Suprapubic skin (tissue), 4 donors: ENCODE measurements at regions not wholly inside any gene's neighbourhood (a gene's known extent, or its start where the extent isn't known, plus 50 kb on each side); places are given as distances from the start of the nearest gene placed in this dataset.
"Not testable (repeated sequence)": the region's sequence is repeated elsewhere in the genome, so short reads cannot be mapped to it uniquely, and the experiment has no call there.

Experiments used
- DNase-seq, 2 donors: peaks; one replicate each; pipeline ENCODE4 v3.0.0-alpha.2; 2019; ENCODE audit warnings: low spot score in 2 of 2
- H3K27ac ChIP-seq: fragments of 200-600 bp; sonication (generic); one replicate; pipeline ENCODE4 v1.5.1; 2019
- H3K27me3 ChIP-seq: fragments of 200-600 bp; sonication (generic); one replicate; pipeline ENCODE4 v1.5.1; 2019
- H3K36me3 ChIP-seq: fragments of 200-600 bp; sonication (generic); one replicate; pipeline ENCODE4 v1.5.1; 2019
- H3K4me1 ChIP-seq: fragments of 200-600 bp; sonication (generic); one replicate; pipeline ENCODE4 v1.5.1; 2019
- H3K4me3 ChIP-seq: fragments of 200-600 bp; sonication (generic); one replicate; pipeline ENCODE4 v1.5.1; 2019; ENCODE audit warnings: mild to moderate bottlenecking
- H3K9me3 ChIP-seq: fragments of 200-600 bp; sonication (generic); one replicate; pipeline ENCODE4 v1.5.1; 2019
- EP300 ChIP-seq: sonication (generic); formaldehyde crosslinking; IDR thresholded peaks from one replicate; pipeline ENCODE4 v1.6.1; 2017; ENCODE audit warnings: antibody characterized with exemption
- POLR2A ChIP-seq, 2 donors: fragments of 450-650 bp; IDR thresholded peaks; one replicate each; pipeline ENCODE4 v1.6.1; 2017; ENCODE audit warnings: antibody characterized with exemption in 2 of 2, mild to moderate bottlenecking in 2 of 2, moderate library complexity in 2 of 2
- POLR2AphosphoS5 ChIP-seq, 3 donors: sonication (generic); formaldehyde crosslinking; IDR thresholded peaks; one replicate each; pipeline ENCODE4 v1.6.1; 2017; ENCODE audit warnings: antibody characterized with exemption in 3 of 3
- WGBS: methylation state at CpG from one replicate; pipeline ENCODE4 v1.1.5; 2018; 5-methylcytosine and 5-hydroxymethylcytosine counted together
- TF ChIP-seq, protein P1 (sequence below), 2 donors: fragments of 200-600 bp in 1 of 2; fragments of 450-650 bp in 1 of 2; sonication (generic) in 1 of 2; IDR thresholded peaks; one replicate each; pipeline ENCODE4 v1.5.1; 2016 to 2019; ENCODE audit warnings: antibody characterized with exemption in 2 of 2, mild to moderate bottlenecking in 1 of 2, moderate library complexity in 1 of 2

DNA sequence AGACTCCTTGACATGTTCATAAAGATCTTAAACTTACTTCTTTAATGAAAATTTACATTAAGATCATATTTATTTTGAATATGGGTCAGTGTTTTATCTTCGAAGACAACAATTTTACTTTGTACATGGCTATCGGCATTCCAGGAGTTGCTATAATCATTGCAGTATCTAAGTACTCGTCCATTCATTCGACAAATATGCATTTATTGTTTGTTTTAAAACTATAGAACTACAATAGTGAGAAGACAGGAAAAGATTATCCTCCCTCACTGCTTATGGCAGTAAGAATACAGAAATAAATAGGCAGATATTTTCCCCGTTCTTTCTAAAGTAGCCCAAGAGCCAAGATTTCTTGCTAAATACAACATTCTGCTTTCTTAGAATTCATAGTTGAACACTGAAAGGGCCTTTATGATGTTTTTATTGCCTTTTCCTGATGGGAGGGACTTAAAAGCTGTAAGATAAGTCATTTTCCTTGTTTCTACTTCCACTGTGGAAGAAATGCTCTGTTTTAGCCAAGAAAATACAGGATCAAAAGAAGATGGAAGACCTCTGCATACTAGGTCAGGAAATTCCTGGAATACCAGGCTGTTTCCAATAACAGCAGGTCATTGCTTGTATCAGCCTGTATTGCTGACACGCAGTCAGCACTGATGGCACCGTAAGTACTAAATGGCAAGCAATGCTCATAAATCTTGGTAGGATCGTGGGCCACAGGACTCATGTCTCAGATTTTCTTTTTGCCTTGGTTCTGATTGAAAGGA lies 521.0 kb upstream of the ATP2B1 start:
- no peak for TF ChIP-seq EP300
- TF ChIP-seq POLR2A (IDR thresholded peaks at IDR 0.05), result no peak
- Histone ChIP-seq H3K4me3 (no peak overlapping the region), H3K9me3 (no peaks in the 10 kb centered on the region), H3K27ac (no peak overlapping the region), H3K27me3 (no peaks in the 10 kb centered on the region), H3K36me3 (no peaks in the 10 kb centered on the region), H3K4me1 (no peaks in the 10 kb centered on the region)
- 57% methylated on average over 8 of the region's 8 CpGs for WGBS
- DNase-seq, result no peak

DNA sequence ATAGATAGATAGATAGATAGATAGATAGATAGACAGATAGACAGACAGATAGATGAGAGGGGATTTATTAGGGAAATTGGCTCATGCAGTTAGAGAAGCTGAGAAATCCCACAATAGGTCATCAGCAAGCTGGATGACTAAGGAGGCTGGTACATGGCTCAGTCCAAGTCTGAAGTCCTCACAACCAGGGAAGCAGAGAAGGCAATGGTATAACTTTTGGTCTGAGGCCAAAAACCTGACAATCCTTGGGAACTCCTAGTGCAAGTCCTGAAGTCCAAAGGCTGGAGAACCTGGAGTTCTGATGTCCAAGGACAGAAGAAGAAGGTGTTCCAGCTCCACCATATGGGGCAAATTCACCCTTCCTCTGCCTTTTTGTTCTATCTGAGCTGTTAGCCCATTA lies 517.6 kb upstream of the ATP2B1 start:
- no peak for DNase-seq
- no peaks in the 10 kb centered on the region for H3K9me3 ChIP-seq
- no peak for TF ChIP-seq EP300
- TF ChIP-seq, protein P1, sequence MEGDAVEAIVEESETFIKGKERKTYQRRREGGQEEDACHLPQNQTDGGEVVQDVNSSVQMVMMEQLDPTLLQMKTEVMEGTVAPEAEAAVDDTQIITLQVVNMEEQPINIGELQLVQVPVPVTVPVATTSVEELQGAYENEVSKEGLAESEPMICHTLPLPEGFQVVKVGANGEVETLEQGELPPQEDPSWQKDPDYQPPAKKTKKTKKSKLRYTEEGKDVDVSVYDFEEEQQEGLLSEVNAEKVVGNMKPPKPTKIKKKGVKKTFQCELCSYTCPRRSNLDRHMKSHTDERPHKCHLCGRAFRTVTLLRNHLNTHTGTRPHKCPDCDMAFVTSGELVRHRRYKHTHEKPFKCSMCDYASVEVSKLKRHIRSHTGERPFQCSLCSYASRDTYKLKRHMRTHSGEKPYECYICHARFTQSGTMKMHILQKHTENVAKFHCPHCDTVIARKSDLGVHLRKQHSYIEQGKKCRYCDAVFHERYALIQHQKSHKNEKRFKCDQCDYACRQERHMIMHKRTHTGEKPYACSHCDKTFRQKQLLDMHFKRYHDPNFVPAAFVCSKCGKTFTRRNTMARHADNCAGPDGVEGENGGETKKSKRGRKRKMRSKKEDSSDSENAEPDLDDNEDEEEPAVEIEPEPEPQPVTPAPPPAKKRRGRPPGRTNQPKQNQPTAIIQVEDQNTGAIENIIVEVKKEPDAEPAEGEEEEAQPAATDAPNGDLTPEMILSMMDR (IDR thresholded peaks at IDR 0.05), result no peak
- no peaks in the 10 kb centered on the region for H3K36me3 ChIP-seq
- no peak overlapping the region for H3K27ac ChIP-seq
- H3K4me1 ChIP-seq, result no peaks in the 10 kb centered on the region
- H3K27me3 ChIP-seq, result no peaks in the 10 kb centered on the region
- no peak overlapping the region for H3K4me3 ChIP-seq

DNA sequence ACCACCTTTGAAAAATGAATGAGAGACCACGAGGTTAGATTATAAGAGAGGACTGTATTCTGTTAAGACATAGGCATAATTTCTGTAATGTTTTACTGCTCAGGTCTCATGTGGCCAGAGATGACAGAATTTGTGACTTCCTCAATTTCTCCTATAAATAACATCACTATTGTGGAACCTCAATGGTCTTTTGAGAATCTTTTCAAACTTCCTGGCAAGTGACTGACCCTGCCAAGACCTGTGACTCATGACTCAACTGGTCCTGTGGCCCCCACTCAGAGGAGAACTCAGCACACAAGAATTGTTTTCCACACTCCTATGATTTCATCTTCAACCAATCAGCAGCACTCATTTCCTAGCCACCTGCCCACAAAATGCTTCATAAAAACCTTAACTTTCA lies 508.2 kb upstream of the ATP2B1 start:
- no peak for DNase-seq
- H3K4me1 ChIP-seq, result no peaks in the 10 kb centered on the region
- H3K27me3 ChIP-seq, result no peaks in the 10 kb centered on the region
- no peak overlapping the region for H3K27ac ChIP-seq
- no peak for TF ChIP-seq POLR2A (IDR thresholded peaks at IDR 0.05)
- no peak overlapping the region for H3K4me3 ChIP-seq
- H3K9me3 ChIP-seq, result no peaks in the 10 kb centered on the region
- no peaks in the 10 kb centered on the region for H3K36me3 ChIP-seq
- 41% methylated on average over 1 of the region's 1 CpG for WGBS

DNA sequence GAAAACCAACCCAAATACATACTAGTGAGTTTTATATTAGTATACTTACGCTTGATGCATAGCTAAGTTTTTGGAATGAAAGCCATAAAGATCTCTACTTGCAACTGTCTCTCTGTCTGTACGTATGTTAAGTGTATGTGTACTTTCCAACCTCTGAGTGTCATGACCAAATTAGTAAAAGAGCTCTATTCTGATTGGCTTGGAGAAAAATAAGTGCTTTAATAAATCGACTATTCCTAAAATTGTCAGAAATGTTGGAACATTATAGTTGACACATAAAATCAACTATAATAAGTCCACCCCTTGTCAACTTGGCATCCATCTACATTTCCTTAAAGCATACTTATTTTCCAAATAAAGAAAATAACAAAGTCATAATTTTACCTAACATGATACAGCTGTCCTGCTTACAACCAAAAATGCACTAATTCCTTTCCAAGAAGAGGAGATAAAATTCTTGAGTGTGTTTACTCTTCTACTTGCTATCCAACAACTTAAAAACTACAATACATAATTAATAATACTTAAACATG lies 507.4 kb upstream of the ATP2B1 start:
- H3K4me1 ChIP-seq, result no peaks in the 10 kb centered on the region
- no peak for TF ChIP-seq EP300
- TF ChIP-seq, protein P1 (IDR thresholded peaks at IDR 0.05), result no peak
- no peak for TF ChIP-seq POLR2A (IDR thresholded peaks at IDR 0.05)
- no peak for TF ChIP-seq POLR2AphosphoS5 (IDR thresholded peaks at IDR 0.05)
- DNase-seq, result no peak

DNA sequence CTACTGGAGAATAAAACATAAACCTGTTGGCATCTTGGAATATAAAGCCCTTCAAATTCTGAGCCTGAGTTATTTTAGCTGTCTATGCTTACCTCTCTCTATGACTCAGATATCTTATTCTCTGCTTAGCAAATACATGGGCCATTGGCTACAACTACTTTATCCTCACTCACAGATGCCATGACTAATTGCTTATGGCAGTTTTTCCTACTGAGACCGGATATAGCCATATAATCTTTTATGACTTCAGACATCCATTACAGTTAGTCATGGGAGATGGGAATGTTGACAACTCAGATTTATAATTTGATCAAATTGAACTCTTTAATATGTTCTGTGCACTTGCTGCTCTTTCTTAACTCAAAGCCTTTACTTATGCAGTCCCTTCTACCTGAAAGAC lies 502.4 kb upstream of the ATP2B1 start:
- no peak for DNase-seq
- Histone ChIP-seq H3K4me1 (no peaks in the 10 kb centered on the region), H3K9me3 (no peaks in the 10 kb centered on the region), H3K27me3 (no peaks in the 10 kb centered on the region), H3K4me3 (no peak overlapping the region), H3K36me3 (no peaks in the 10 kb centered on the region), H3K27ac (no peak overlapping the region)
- WGBS, result 59% methylated on average over 1 of the region's 1 CpG
- no peak for TF ChIP-seq POLR2A (IDR thresholded peaks at IDR 0.05)
- no peak for TF ChIP-seq EP300

More for the DNA sequence above, 507.4 kb upstream of the ATP2B1 start:
- Histone ChIP-seq H3K4me3 (no peak overlapping the region), H3K27me3 (no peaks in the 10 kb centered on the region), H3K36me3 (no peaks in the 10 kb centered on the region), H3K27ac (no peak overlapping the region), H3K9me3 (no peaks in the 10 kb centered on the region)
- WGBS, result 61% methylated on average over 3 of the region's 3 CpGs

DNA sequence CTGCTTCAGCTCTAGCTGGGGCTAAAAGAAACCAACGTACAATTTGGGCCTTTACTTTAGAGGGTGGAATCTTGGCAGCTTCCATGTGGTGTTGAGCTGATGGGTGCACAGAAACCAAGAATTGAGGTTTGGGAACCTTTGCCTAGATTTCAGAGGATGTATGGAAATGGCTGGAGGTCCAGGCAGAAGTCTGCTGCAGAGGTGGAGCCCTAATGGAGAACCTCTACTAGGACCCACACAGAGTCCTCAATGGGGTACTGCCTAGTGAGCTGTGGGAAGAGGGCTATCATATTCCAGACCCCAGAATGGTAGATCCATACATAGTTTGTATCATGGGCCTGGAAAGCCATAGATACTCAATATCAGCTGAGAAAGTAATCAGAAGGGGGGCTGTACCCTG lies 500.4 kb upstream of the ATP2B1 start:
- H3K27ac ChIP-seq, result no peak overlapping the region
- no peaks in the 10 kb centered on the region for H3K4me1 ChIP-seq
- TF ChIP-seq POLR2A (IDR thresholded peaks at IDR 0.05), result no peak
- TF ChIP-seq, protein P1 (IDR thresholded peaks at IDR 0.05), result no peak
- H3K9me3 ChIP-seq, result no peaks in the 10 kb centered on the region
- 90% methylated on average over 1 of the region's 1 CpG for WGBS
- H3K4me3 ChIP-seq, result no peak overlapping the region
- H3K36me3 ChIP-seq, result no peaks in the 10 kb centered on the region
- H3K27me3 ChIP-seq, result no peaks in the 10 kb centered on the region
- DNase-seq, result no peak

DNA sequence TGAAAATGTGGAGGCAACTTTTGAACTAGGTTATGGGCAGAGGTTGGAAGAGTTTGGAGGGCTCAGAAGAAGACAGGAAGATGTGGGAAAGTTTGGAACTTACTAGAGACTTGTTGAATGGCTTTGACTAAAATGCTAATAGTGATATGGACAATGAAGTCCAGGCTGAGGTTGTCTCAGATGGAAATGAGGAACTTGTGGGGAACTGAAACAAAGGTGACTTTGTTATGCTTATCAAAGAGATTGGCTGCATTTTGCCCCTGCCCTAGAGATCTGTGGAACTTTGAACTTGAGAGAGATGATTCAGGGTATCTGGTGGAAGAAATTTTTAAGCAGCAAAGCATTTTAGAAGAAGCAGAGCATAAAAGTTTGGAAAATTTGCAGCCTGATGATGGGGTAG lies 499.7 kb upstream of the ATP2B1 start:
- H3K4me3 ChIP-seq, H3K9me3 ChIP-seq, H3K27me3 ChIP-seq, H3K4me1 ChIP-seq, DNase-seq, H3K36me3 ChIP-seq, H3K27ac ChIP-seq: not testable (repeated sequence)
